HepG2 (cell line): ENCODE measurements at regions not wholly inside any gene's neighbourhood (a gene's known extent, or its start where the extent isn't known, plus 50 kb on each side); places are given as distances from the start of the nearest gene placed in this dataset.

Source experiments
- ELF4 ChIP-seq: sonication (generic); formaldehyde crosslinking; IDR thresholded peaks from 2 replicates; pipeline ENCODE4 v1.5.0; 2020; ENCODE audit warnings: missing genetic modification reagents, mild to moderate bottlenecking, moderate library complexity, borderline replicate concordance
- EP300 ChIP-seq, 3 experiments: sonication (generic) in 1 of 3; formaldehyde crosslinking in 1 of 3; IDR thresholded peaks; 2 replicates each; pipeline versions ENCODE4 v1.5.1 to v1.6.1; 2011 to 2020; ENCODE audit warnings: low read depth in 2 of 3, low read length in 2 of 3, borderline replicate concordance in 1 of 3, improper control_type of control experiment in 1 of 3, mild to moderate bottlenecking in 1 of 3, missing genetic modification reagents in 1 of 3, moderate library complexity in 1 of 3
- RFX5 ChIP-seq: IDR thresholded peaks from 2 replicates; pipeline ENCODE4 v1.6.1; 2011; ENCODE audit warnings: low read depth, low read length, improper control_type of control experiment
- ZNF124 ChIP-seq: sonication (generic); formaldehyde crosslinking; IDR thresholded peaks from 2 replicates; pipeline ENCODE4 v1.4.0; 2020; ENCODE audit warnings: missing genetic modification reagents
- ZNF235 ChIP-seq: sonication (generic); formaldehyde crosslinking; IDR thresholded peaks from 2 replicates; pipeline ENCODE4 v1.8.1; 2023; ENCODE audit warnings: mild to moderate bottlenecking, missing genetic modification reagents, borderline replicate concordance
- ZNF724P ChIP-seq: sonication (generic); formaldehyde crosslinking; IDR thresholded peaks from 2 replicates; pipeline ENCODE4 v1.8.0; 2022; ENCODE audit warnings: missing genetic modification reagents, borderline replicate concordance
- ZNF776 ChIP-seq: sonication (generic); formaldehyde crosslinking; IDR thresholded peaks from 2 replicates; pipeline ENCODE4 v1.4.0; 2020; ENCODE audit warnings: mild to moderate bottlenecking, missing genetic modification reagents

DNA sequence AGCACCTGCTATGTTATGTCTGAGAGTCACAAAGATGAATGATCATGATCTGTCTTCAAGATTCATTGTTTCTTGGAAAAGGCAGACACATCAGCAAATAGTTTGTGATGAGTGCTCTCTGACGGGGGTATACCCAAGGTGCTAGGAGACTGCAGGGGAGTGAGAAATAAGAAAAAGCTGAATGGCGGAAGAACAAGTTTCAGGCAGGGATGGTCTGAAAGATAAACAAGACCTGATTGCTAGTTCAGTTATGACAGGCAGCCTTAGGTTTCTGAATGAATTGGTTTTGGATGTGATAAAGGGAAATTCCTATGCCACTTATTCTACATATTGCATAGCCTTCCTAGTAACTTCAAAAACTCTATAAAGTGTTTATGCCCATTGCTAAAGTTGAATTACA is 327.0 kb upstream of the DKK2 start:
- TF ChIP-seq ZNF235 (CRISPR knock-in tag) = no peak
- no peak for TF ChIP-seq EP300 (IDR thresholded peaks at IDR 0.05; ENCODE audit: low read depth in 2 of 2, low read length in 2 of 2)
- no peak for TF ChIP-seq EP300 (CRISPR knock-in tag; IDR thresholded peaks at IDR 0.05; ENCODE audit: borderline replicate concordance)
- TF ChIP-seq ZNF124 = no peak
- TF ChIP-seq ELF4 = no peak
- TF ChIP-seq ZNF776 (CRISPR knock-in tag) = no peak
- no peak for TF ChIP-seq ZNF724P
- TF ChIP-seq RFX5 = no peak
